GM23338 (cell line): ENCODE measurements at regions not wholly inside any gene's neighbourhood (a gene's known extent, or its start where the extent isn't known, plus 50 kb on each side); places are given as distances from the start of the nearest gene placed in this dataset.
"Not testable (repeated sequence)": the region's sequence is repeated elsewhere in the genome, so short reads cannot be mapped to it uniquely, and the experiment has no call there.

Experiments
- CTCF ChIP-seq, 2 experiments: fragments of 200-600 bp in 1 of 2; sonication (generic) in 1 of 2; conservative IDR thresholded peaks; 2 replicates each; pipeline versions ENCODE4 v1.5.1 to v1.6.1; 2016 to 2017; ENCODE audit warnings: antibody characterized with exemption in 2 of 2, low read depth in 2 of 2, mild to moderate bottlenecking in 2 of 2, moderate library complexity in 1 of 2
- EZH2 ChIP-seq: fragments of 200-600 bp; sonication (generic); IDR thresholded peaks from one replicate; pipeline ENCODE4 v1.8.0; 2017; ENCODE audit warnings: antibody characterized with exemption, mild to moderate bottlenecking, low read depth; ENCODE audit not compliant: unreplicated experiment
- EZH2phosphoT487 ChIP-seq: fragments of 200-600 bp; sonication (generic); IDR thresholded peaks from one replicate; pipeline ENCODE4 v1.8.1; 2018; ENCODE audit warnings: antibody characterized with exemption; ENCODE audit not compliant: unreplicated experiment
- POLR2AphosphoS5 ChIP-seq: IDR thresholded peaks from 2 replicates; pipeline ENCODE4 v1.6.1; 2016; ENCODE audit warnings: antibody characterized with exemption, low read depth
- REST ChIP-seq: IDR thresholded peaks from one replicate; pipeline ENCODE4 v1.6.1; 2018; ENCODE audit warnings: antibody characterized with exemption; ENCODE audit not compliant: unreplicated experiment

- TF ChIP-seq CTCF (conservative IDR thresholded peaks at IDR 0.05; ENCODE audit: low read depth in 2 of 2); REST; EZH2phosphoT487; EZH2; POLR2AphosphoS5: not testable (repeated sequence)
Observed at GRCh38 chr2:87521057-87521456, 226.8 kb upstream of the PLGLB2 start.
